GM12878 (cell line): ENCODE measurements at regions not wholly inside any gene's neighbourhood (a gene's known extent, or its start where the extent isn't known, plus 50 kb on each side); places are given as distances from the start of the nearest gene placed in this dataset.

Source experiments
- ATAC-seq: fragments of 200-7000 bp; cut with Tn5 transposase; 3 replicates; pipeline ENCODE4 v1.9.1; 2020; ENCODE audit warnings: mild to moderate bottlenecking, moderate library complexity
- BruUV-seq: library from RNA; stranded (reverse); fragments of 400-500 nt; replicated peaks from 2 replicates; lab custom pipeline; 2021; lab: Mats Ljungman, UMichigan
- CTCF ChIA-PET: fragments of 300-600 bp; sonication (Branson Sonifier 250); formaldehyde crosslinking; extraction: SDS; loops from one replicate; lab custom pipeline; 2021; ENCODE audit warnings: inconsistent platforms; lab: Yijun Ruan, JAX
- POLR2A ChIA-PET: fragments of 350-600 bp; formaldehyde crosslinking; extraction: SDS; loops from one replicate; lab custom pipeline; 2021; ENCODE audit warnings: inconsistent platforms; lab: Charles Lee
- RAD21 ChIA-PET: fragments of 300-600 bp; sonication (Branson Sonifier 250); formaldehyde crosslinking; loops from one replicate; lab custom pipeline; 2023; ENCODE audit warnings: antibody characterized with exemption; ENCODE audit not compliant: unreplicated experiment; lab: Charles Lee
- SMC1A ChIA-PET: fragments of 300-600 bp; sonication (Branson Sonifier 250); formaldehyde crosslinking; loops from one replicate; lab custom pipeline; 2023; ENCODE audit not compliant: unreplicated experiment, uncharacterized antibody; lab: Charles Lee
- DNase-seq: peaks from one replicate; pipeline ENCODE4 v3.0.0-alpha.2; 2011; ENCODE audit warnings: low read depth, low spot score
- FAIRE-seq: peaks from 3 replicates; lab custom pipeline; 2011; peaks lifted over from hg19 to GRCh38; lab: Jason Lieb, UNC
- H2AFZ ChIP-seq: 2 replicates; pipeline ENCODE4 v1.6.0; 2011; ENCODE audit warnings: low read depth, low read length, control low read depth; ENCODE audit not compliant: control insufficient read depth
- H3K27ac ChIP-seq: 2 replicates; pipeline ENCODE4 v1.5.1; 2011; ENCODE audit warnings: control low read depth; ENCODE audit not compliant: control insufficient read depth, insufficient read depth
- H3K27me3 ChIP-seq, 2 experiments: replicated peaks in 1 of 2; 2 replicates each; pipeline versions ENCODE4 v1.6.0 to v1.6.1; 2011; ENCODE audit warnings: low read length in 1 of 2; ENCODE audit not compliant: control insufficient read depth in 2 of 2, insufficient read depth in 2 of 2
- H3K36me3 ChIP-seq, 2 experiments: 2 replicates each; pipeline ENCODE4 v1.5.1; 2011; ENCODE audit warnings: low read length in 1 of 2; ENCODE audit not compliant: control insufficient read depth in 2 of 2, insufficient read depth in 2 of 2
- H3K4me1 ChIP-seq: 2 replicates; pipeline ENCODE4 v1.6.1; 2011; ENCODE audit warnings: mild to moderate bottlenecking, low read length, moderate library complexity, mixed read lengths; ENCODE audit not compliant: control insufficient read depth, insufficient read depth
- H3K4me2 ChIP-seq: 2 replicates; pipeline ENCODE4 v1.6.0; 2011; ENCODE audit warnings: control low read depth; ENCODE audit not compliant: control insufficient read depth, insufficient read depth
- H3K4me3 ChIP-seq: fragments of 200-600 bp; sonication (generic); 2 replicates; pipeline ENCODE4 v1.5.1; 2016
- H3K79me2 ChIP-seq: 2 replicates; pipeline ENCODE4 v1.6.0; 2011; ENCODE audit warnings: low read length; ENCODE audit not compliant: control insufficient read depth, insufficient read depth
- H3K9ac ChIP-seq: 2 replicates; pipeline ENCODE4 v1.8.0; 2011; ENCODE audit warnings: low read length, control low read depth, mixed read lengths; ENCODE audit not compliant: control insufficient read depth, insufficient read depth
- H3K9me3 ChIP-seq: replicated peaks from 3 replicates; pipeline ENCODE4 v1.5.1; 2011; ENCODE audit warnings: mild to moderate bottlenecking, low read length; ENCODE audit not compliant: control insufficient read depth, insufficient read depth
- H4K20me1 ChIP-seq: 2 replicates; pipeline ENCODE4 v1.6.0; 2011; ENCODE audit not compliant: control insufficient read depth, insufficient read depth
- MXI1 ChIP-seq: fragments of 150-350 bp; IDR thresholded peaks from 2 replicates; pipeline ENCODE4 v1.6.1; 2011; ENCODE audit warnings: low read depth, mild to moderate bottlenecking, inconsistent platforms, low read length, improper control_type of control experiment
- RELA ChIP-seq: fragments of 450-650 bp; IDR thresholded peaks from 2 replicates; pipeline ENCODE4 v1.8.0; 2014; ENCODE audit warnings: borderline replicate concordance; ENCODE audit not compliant: partially characterized antibody
- RUNX3 ChIP-seq: IDR thresholded peaks from 2 replicates; pipeline ENCODE4 v1.6.1; 2012; ENCODE audit warnings: low read length, inconsistent platforms
- ZBED1 ChIP-seq: IDR thresholded peaks from 2 replicates; pipeline ENCODE4 v1.6.1; 2016; ENCODE audit warnings: borderline replicate concordance
- ZNF24 ChIP-seq: fragments of 450-650 bp; IDR thresholded peaks from 2 replicates; pipeline ENCODE4 v1.6.1; 2017; ENCODE audit warnings: antibody characterized with exemption, mild to moderate bottlenecking
- WGBS: methylation state at CpG from one replicate; pipeline ENCODE4 v1.1.6; 2016; ENCODE audit warnings: low lambda C conversion rate; ENCODE audit not compliant: insufficient replicate concordance, insufficient coverage; ENCODE audit errors: missing lambda C conversion rate; 5-methylcytosine and 5-hydroxymethylcytosine counted together
- in situ Hi-C: fragments of 300-500 bp; cut with MboI; formaldehyde crosslinking; loops from 9 replicates; pipeline ENCODE4 v1.14.3; 2018; ENCODE audit warnings: mixed read lengths
- intact Hi-C: fragments of 100-400 bp; cut with micrococcal nuclease; formaldehyde crosslinking; loops from one replicate; pipeline ENCODE4 v1.14.2; 2022; ENCODE audit not compliant: unreplicated experiment
- TF ChIP-seq, protein P1 (sequence below): fragments of 450-650 bp; IDR thresholded peaks from 2 replicates; pipeline ENCODE4 v1.6.1; 2017; ENCODE audit warnings: low read depth, mild to moderate bottlenecking, moderate library complexity

DNA sequence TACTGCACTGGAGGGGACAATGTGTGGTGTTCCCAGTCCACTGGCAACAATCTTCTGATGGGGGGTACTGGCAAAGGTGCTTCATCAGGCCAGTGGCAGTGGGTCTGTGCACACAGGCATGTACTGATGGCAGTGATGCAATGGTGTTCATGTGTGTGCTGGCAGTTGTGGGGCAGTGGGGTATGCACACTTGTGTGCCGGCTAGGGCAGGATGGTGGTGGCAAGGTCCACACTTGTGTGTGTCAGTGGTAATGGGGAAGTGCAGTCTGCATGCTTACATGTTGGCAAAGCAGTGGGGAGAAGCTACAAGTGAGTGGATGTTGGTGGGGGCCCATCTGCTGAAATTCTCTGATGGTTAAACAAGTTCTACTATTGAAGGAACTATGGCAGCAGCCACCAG is 504.6 kb upstream of the ZNF462 start:
- no TSS peak for BruUV-seq
- 44% methylated on average over 1 of the region's 1 CpG for WGBS
- Histone ChIP-seq H3K36me3 (no peaks in the 10 kb centered on the region), H3K27ac (no peak overlapping the region), H3K27me3 (no peaks in the 10 kb centered on the region), H3K4me3 (no peak overlapping the region), H3K4me2 (no peak overlapping the region), H3K4me1 (no peaks in the 10 kb centered on the region), H3K9ac (no peak overlapping the region), H3K9me3 (no peaks in the 10 kb centered on the region; the same call in 2 of the 3 replicates), H4K20me1 (no peaks in the 10 kb centered on the region), H2AFZ (no peak overlapping the region), H3K79me2 (no peaks in the 10 kb centered on the region)
- ChIA-PET SMC1A (interaction anchor here (1.2 kb wide), 1 partner anchor 62 kb away, joined by 3 read pairs; no protein-coding TSS in a partner anchor), CTCF (interaction anchor here (0.6 kb wide), 1 partner anchor 1155 kb away, joined by 3 read pairs; no protein-coding TSS in a partner anchor), RAD21 (no interaction called here), POLR2A (interaction anchor here (1.3 kb wide), 1 partner anchor 11 kb away, joined by 3 read pairs; no protein-coding TSS in a partner anchor)
- no peak for FAIRE-seq
- in situ Hi-C loops (no loop called here), intact Hi-C loops (no loop called here)
- no peak for TF ChIP-seq MXI1
- TF ChIP-seq ZBED1 = no peak
- no peak for TF ChIP-seq RELA
- TF ChIP-seq RUNX3 = no peak
- no peak for TF ChIP-seq ZNF24
- TF ChIP-seq, protein P1, sequence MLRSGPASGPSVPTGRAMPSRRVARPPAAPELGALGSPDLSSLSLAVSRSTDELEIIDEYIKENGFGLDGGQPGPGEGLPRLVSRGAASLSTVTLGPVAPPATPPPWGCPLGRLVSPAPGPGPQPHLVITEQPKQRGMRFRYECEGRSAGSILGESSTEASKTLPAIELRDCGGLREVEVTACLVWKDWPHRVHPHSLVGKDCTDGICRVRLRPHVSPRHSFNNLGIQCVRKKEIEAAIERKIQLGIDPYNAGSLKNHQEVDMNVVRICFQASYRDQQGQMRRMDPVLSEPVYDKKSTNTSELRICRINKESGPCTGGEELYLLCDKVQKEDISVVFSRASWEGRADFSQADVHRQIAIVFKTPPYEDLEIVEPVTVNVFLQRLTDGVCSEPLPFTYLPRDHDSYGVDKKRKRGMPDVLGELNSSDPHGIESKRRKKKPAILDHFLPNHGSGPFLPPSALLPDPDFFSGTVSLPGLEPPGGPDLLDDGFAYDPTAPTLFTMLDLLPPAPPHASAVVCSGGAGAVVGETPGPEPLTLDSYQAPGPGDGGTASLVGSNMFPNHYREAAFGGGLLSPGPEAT = no peak
- DNase-seq = no peak
- peak; percentile 42 for ATAC-seq
